ENCODE measurements at regions not wholly inside any gene's neighbourhood (a gene's known extent, or its start where the extent isn't known, plus 50 kb on each side); places are given as distances from the start of the nearest gene placed in this dataset.

GRCh38 chr16:63331111-63331510, 1294.9 kb upstream of the CDH8 start:
- TF ChIP-seq CTCF (IDR thresholded peaks at IDR 0.05; ENCODE audit: insufficient read depth, low read length) (no peak), POLR2AphosphoS5 (IDR thresholded peaks at IDR 0.05; ENCODE audit: low read depth) (no peak), SPI1 (IDR thresholded peaks at IDR 0.05; ENCODE audit: borderline replicate concordance, low read depth) (no peak), GABPA (IDR thresholded peaks at IDR 0.05; ENCODE audit: low read depth) (no peak)

Data from HL-60 (cell line).